GM18507 (cell line): ENCODE measurements at regions not wholly inside any gene's neighbourhood (a gene's known extent, or its start where the extent isn't known, plus 50 kb on each side); places are given as distances from the start of the nearest gene placed in this dataset.
"Not testable (repeated sequence)": the region's sequence is repeated elsewhere in the genome, so short reads cannot be mapped to it uniquely, and the experiment has no call there.

ENCODE experiments used
- DNase-seq: peaks from one replicate; pipeline ENCODE4 v3.0.0; 2011; ENCODE audit warnings: low read depth; ENCODE audit not compliant: insufficient read length; ENCODE audit errors: extremely low spot score
- FAIRE-seq: peaks from 2 replicates; lab custom pipeline; 2011; peaks lifted over from hg19 to GRCh38; lab: Jason Lieb, UNC

DNA sequence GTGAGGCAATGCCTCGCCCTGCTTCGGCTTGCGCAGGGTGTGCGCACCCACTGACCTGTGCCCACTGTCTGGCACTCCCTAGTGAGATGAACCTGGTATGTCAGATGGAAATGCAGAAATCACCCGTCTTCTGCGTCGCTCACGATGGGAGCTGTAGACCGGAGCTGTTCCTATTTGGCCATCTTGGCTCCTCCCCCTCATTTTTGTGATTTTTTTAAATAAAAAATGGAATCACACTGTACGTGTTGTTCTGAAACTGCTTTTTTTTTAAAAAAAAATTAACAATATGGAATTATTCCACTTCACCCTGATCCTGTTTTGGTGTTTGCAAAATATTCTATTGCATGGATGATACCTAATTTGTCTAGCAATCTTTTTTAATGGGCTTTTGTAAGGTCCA is 131.1 kb downstream of the FZD1 start:
- not testable (repeated sequence) for DNase-seq

DNA sequence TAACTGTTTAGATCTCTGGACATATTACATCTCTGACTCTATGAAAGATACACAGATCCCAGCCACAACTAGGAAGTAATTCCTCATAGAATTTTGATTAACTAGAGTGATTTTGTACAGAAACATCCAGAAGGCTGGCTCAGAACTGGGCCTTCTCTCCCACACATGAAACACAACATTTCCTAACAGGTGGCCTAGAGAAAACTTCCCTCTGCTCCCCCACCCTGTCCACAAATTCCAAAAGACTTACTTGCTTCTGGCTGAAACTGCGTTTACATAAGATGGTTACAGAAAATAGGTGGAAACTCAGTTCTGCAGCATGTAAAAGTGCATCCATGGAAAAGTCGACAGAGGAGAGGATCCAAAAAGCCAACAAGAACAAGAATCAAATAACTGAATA is 132.9 kb downstream of the FZD1 start:
- no peak for DNase-seq
- no peak for FAIRE-seq

More for the DNA sequence above, 131.1 kb downstream of the FZD1 start:
- FAIRE-seq: not testable (repeated sequence)

DNA sequence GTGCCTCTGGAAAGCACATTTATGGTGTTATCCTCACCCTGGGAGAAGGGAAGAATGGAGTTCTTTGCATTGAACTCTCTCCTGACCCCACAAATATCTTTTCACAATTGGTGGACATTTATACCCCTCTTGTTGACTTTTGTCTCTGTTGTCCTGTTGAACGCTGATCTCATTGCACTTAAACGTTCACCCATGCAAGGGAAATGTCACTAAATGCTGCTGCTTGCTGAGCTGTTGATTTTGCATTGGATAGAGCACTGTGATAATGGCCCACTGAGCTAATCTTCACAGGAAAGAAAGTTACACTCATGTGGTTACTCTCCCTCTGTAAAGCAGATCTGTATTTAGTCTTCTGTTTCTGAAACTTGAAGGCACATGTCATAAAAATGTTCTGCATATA is 133.4 kb downstream of the FZD1 start:
- no peak for DNase-seq
- FAIRE-seq: no peak

DNA sequence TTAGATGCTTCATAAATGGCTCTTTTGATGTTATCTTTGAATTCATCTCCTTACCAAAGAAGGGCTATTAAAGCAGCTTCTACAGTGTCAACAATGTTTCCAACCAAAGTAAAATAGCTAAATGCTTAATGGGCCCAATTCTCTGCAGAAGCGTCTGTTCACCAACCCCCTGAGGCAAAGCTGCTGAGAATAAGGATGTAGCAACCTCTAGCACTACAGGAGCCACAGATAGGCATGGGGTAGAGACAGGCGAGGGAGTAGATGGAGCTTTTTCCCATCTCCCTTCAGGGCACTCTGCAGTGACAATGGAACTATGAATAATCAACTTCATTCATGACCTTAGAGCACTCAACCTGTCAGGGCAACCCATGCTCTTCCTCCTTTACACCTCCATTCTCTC is 134.1 kb downstream of the FZD1 start:
- FAIRE-seq (no peak), DNase-seq (no peak)

DNA sequence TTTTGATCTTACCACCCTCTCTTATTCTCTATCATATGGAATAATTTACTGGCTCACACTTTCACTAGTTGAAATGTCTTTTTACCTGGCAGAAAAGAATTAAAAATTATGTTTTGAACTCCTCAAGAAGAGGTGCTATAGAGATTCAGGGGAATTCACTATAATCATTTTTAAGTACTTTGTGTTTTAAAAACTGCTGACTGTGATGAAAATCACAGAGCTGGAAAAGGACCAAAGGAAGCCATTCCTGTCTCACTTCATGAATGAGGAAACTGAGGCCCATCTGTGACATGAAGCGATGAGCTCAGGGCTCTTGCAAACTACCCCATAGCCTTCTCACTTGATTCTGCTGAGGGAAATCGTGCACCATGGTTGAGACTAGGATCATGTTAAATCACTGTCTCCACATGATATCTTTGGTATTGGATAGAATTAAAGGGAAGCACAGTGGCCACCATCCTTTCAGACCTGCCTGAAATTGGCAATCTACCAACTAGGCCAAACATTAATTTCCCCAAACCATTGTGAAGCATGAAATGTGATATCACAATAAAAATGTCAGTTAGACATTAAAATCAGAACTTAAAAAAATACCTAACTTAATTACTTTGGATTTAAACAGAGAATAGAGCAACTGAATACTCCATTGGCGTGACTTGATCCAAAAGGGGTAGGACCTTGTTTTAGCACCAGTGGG is 141.0 kb downstream of the FZD1 start:
- DNase-seq: no peak
- no peak for FAIRE-seq

DNA sequence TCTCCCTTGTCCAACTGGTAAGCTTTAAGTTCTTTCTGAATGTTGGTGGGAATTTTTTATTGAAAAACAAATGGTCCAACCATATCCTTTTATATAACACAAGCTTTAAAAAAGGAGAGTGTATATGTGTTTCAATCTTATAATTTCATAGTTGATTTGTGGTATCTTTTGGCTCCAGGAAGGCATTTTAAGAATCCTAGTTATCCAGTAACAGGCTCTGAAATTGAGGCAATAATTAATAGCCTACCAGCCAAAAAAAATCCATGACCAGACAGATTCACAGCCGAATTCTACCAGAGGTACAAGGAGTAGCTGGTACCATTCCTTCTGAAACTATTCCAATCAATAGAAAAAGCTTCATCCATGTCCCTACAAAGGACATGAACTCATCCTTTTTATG is 141.6 kb downstream of the FZD1 start:
- FAIRE-seq, DNase-seq: not testable (repeated sequence)

DNA sequence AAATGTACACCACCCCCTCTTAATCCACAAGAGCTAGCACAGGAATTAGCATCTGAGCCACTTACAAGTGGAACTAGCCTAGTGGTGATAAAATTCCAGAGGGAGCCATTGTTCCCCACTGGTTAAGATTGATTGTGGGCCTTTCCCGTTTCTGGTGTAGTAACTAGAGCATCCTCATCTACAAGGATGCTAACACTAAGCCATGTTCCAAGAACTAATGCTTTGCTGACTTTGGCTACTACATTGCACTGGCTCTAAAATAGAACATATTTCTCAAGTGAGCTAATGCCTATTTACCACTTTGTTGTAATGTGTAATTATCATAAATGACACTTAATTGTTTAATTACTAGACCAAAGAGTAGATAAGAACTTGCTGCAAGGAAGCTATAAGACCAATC is 143.7 kb downstream of the FZD1 start:
- FAIRE-seq (no peak), DNase-seq (no peak)

DNA sequence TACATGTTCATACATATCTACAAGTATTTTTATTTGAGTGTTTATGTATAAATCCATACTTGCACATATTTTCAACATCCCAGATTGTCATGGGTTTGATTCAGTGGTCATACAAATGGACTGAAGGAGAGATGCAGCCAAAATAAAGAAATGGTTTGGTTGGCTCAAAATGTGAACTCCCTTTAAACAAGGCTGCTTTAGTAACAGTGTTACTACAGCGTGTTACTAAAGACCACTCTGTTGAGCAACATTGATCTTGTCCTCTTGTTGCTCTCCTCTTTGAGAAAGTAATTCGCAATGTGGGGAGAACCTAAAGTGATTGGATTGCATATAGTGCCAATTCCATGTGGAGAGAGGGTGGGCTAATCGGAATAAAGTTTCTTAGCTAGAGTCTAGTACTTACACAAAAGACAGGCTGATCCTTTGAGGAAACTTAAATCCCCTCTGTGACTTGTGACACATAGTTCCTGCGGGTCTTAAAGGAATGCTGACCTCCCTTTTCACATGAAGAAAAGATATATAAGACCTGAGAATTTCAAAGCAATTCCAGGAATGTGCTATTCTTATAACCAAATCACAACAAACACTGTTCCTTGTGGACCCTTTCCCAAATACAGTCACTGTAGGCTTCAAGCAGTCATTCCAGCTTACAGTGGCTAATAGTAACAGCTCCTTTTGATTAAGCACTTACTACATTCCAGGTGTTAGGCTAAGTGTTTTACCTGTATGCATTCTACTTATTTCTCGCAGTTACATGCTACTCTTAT is 144.3 kb downstream of the FZD1 start:
- no peak for FAIRE-seq
- DNase-seq: no peak

DNA sequence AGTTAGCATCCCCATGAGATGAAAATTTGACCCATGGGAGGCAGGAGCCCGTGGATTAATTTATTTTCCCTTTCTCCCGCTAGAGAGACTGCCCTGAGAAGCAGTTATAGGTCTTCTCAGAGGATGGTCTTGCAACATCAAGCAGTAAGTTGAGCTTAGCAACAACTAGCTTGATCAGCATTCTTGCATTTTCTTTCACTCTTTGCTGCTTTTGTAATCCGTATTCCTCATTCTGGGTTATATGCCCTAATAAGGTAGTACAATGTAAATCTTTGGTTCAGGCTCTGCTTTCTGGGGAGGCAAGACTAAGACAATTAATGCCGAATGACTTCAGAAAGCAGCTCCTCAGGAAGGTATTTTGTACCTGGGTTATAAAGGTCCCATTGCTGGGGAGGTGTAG is 146.8 kb downstream of the FZD1 start:
- DNase-seq: no peak

DNA sequence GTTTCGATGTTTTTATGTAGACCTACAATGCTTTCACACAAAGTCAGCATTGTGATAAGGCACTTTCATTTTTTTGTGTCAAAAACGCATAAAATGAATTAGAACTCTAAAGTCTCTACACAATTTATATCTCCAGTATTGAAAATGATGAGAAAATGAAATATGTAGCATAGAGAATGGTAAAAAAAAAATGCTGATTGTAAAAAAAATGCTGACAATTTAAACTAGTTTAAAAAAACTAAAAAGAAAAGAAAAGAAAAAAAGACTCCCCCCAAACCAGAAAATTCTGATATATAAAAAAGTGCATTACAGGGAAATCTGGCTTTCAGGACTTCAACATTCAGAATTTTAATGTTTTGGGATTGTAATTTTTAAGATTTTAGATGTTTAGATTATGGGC is 148.1 kb downstream of the FZD1 start:
- FAIRE-seq: no peak

More for the DNA sequence above, 146.8 kb downstream of the FZD1 start:
- FAIRE-seq: no peak

DNA sequence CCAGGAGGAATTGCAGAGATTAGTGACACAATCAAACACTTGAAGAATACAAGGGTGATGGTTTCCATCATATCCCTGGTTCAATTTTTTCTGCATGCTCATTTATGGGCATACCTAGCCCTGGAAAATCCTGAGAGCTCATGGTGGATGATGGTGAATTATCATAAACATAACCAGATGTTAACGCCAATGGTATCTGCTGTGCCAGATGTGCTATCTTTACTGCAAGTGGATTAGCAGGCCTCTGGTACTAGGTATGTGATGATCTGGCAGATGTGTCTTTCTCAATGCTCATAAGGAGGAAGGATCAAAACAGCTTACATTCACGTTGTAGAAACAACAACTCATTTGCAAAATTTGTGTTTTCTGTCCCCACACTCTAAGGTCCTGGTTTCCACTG is 150.5 kb downstream of the FZD1 start:
- no peak for FAIRE-seq
- DNase-seq: no peak

More for the DNA sequence above, 148.1 kb downstream of the FZD1 start:
- DNase-seq: no peak

DNA sequence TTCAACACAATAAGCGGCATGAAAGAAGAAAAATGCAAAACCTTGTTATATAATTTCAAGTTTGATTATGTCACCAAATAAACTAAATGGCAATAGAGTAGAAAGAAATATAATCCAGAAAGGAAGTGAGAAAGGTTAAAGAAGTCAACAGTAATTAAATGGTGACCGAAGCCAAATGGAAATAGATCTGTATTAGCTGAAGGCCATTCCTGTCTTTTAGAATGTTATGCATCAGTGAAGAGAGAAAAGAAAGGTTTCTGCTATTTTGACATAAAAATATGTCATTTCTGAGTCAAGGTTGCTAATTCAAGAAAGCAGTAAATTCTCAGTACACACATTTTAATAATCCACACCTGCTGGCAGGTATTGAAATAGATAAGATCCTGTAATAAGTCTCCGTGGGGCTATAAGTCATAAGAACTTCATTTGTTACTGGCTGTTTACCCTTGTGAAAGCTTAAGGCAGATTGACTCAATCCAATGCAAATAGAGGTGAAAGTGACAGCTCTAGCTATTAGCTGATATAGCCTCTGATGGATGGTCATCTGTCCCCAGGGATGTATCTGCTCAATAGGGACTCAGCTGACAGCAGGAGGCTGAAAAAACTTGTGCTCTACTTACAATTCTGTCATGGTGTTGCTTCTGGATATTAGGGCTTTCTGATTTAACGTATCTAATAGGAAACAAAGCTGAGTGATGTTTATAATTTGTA is 152.1 kb downstream of the FZD1 start:
- FAIRE-seq (no peak), DNase-seq (no peak)

DNA sequence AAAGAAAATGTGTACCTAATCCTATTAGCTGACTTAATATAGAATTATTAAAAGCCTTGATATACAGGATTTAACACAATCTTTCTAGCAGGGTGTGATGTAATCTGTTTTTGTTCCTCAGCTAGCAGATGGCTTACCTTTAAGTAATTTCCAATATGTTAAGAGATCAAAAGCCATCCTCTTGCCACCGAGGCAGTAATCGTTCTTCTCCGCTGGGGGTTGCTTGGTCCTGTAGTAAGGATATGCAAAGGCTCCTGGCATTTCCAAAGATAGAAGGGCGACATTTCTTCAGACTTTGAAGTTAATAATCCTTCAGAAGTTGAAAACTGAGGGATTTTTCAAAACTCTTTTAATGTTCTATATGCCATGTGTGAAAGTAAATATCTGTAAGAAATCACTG is 156.4 kb downstream of the FZD1 start:
- no peak for FAIRE-seq

DNA sequence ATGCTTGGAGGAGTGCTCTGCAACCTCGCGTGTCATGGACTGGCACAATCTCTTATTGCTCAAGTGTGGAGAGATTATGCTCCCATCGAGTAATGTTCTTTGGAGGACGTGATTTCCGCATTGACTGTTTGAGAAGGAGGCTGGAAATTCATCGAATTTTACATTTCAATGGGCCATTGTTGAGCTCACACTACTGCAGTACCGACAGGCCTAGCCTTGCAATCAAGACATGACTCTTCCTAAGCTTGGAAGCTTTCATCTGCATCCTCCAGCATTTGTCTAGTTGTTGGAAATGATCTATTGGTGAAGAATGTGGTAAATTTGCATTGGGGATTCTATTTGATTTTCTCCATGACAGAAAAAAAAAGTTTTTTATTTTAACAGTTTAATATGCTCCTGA is 156.8 kb downstream of the FZD1 start:
- no peak for DNase-seq
- no peak for FAIRE-seq

More for the DNA sequence above, 156.4 kb downstream of the FZD1 start:
- DNase-seq: no peak

DNA sequence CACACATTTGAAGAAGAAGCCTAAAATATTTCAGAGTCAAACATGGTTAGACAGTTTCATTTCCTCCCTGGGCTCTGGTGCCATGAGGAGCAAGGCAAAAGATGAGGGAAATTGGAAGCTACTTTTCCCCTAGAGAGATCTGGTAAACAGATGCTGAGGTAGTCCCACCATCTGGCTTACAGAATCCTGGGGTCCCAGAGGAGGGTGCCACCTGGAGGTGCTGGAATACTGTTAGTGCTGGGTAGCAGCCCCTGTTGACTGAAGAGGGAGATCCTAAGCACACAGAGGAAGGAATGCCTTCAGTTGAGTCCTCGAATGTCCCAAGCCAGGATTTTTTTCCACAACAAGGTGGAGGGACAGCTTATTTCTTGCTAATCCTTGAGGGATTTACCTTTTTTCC is 160.1 kb downstream of the FZD1 start:
- no peak for FAIRE-seq
- no peak for DNase-seq

DNA sequence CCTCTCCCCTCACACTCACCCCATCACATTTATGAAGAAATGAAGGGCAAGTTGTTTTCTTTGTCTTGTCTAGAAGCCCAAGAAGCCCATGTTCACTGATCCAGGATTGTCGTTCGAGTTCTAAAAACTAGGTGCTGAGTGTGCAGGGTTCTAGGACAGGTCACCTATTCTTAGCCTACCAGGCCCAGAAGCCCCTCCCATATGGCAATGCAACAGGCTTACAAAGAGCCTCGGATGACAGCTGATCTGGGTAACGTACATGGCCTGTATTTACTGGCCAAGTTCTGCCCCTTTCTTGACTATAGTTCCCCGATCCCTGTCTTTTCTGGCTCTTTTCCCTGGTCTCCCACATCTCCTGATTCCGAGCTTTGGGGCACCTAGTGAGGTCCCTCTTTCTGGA is 160.9 kb downstream of the FZD1 start:
- FAIRE-seq: no peak

DNA sequence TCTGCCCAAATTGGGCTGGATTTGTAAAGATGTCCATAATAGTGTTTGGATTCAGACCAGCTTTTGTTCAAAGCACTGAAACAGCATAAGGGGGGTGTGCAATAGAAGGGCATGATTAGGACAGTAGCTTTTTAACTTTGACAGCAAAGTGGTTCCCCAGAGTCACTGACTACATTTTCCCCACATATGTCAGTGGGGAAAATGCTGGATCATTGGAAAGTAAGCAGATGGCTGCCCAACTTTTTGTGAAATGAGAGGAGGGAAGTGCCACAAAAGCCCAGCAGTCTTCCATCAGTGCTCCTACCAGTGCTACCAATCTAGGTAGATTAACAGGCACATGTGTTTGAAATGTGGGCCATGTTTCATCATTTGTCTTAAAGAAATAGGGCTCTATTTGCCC is 162.8 kb downstream of the FZD1 start:
- FAIRE-seq (no peak), DNase-seq (no peak)

More for the DNA sequence above, 160.9 kb downstream of the FZD1 start:
- DNase-seq: no peak

DNA sequence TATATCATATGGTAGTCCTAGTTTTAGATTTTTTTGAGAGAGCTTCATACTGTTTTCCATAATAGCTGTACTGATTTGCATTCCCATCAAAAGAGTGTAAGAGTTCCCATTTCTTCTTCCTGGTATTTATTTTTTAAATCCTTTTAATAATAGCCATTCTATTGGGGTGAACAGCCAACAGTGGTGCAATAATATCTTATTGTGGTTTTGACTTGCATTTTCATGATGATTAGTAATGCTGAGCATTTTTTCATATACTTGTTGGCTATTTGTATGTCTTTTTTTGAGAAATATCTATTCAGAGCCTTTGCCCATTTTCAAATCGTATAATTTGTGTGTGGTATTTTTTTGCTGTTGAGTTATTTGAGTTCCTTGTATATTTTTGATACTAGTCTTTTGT is 167.4 kb downstream of the FZD1 start:
- no peak for FAIRE-seq
- DNase-seq: no peak

DNA sequence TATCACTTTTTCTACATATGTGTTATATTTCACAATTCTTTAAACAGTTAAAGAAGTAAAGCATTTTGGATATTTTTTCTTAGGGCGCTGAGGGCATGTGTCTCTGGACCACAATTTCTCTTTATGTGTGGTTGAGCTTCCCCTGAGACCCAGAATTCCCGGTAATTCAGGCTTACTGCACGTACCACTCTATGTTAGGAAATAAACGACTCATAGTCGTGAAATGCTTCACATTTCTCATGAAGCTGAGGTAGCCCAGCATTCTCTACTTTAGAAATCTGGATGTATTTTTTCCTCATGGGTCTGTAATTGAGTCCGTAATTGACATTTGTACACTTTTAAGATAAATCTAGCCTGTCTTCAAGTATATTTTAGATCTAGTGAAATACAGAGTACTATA is 170.6 kb downstream of the FZD1 start:
- FAIRE-seq: no peak
- no peak for DNase-seq

DNA sequence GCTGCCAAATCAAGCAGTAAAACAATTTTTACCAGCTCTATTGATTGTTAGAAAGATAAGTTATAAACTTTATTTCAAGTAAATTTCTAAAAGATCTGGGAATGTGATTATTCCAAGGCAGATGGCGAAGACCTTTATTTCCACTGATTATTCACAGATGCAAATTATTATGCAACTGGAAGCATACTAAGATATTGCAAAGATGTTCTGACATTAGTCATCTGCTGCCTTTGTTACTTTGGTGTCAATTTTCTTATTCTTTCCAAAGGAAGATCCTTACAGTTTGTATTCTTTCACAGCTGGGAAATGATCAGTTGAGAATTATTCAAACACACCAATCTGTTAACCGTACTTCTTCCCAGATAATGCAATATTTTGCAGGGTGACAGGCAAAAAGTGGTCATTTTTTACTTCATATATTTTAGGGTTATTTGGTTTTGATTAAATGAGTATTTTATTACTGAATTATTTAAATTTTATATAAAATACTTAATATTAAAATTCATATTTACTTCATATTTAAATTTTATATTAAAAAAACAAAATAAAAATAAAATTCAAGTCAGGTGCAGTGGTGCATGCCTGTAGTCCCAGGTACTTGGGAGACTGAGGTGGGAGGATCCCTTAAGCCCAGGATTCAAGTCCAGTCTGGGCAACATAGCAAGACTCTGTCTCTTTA is 171.3 kb downstream of the FZD1 start:
- FAIRE-seq: no peak

More for the DNA sequence above, 171.3 kb downstream of the FZD1 start:
- DNase-seq: no peak
